Peyer's patch (tissue), 4 donors: ENCODE measurements at regions not wholly inside any gene's neighbourhood (a gene's known extent, or its start where the extent isn't known, plus 50 kb on each side); places are given as distances from the start of the nearest gene placed in this dataset.
A peak's percentile ranks its signal among the peaks of the same experiment; 100 is the strongest.

Experiments
- DNase-seq, 3 donors: peaks; one replicate each; pipeline ENCODE4 v3.0.0-alpha.2; 2017 to 2019
- H3K27ac ChIP-seq, 4 donors: fragments of 200-600 bp; sonication (generic); one replicate each; pipeline ENCODE4 v1.5.1; 2016 to 2019
- H3K27me3 ChIP-seq, 2 donors: fragments of 200-600 bp; sonication (generic); one replicate each; pipeline ENCODE4 v1.5.1; 2019
- H3K36me3 ChIP-seq, 3 donors: fragments of 200-600 bp; sonication (generic); one replicate each; pipeline ENCODE4 v1.5.1; 2016 to 2019
- H3K4me1 ChIP-seq, 4 donors: fragments of 200-600 bp; sonication (generic); one replicate each; pipeline ENCODE4 v1.5.1; 2016 to 2019
- H3K4me3 ChIP-seq, 4 donors: fragments of 200-600 bp; sonication (generic); 1 replicate in 3 of 4; 2 replicates in 1 of 4; pipeline ENCODE4 v1.5.1; 2016 to 2019; ENCODE audit warnings: mild to moderate bottlenecking in 1 of 4
- H3K9me3 ChIP-seq, 4 donors: fragments of 200-600 bp; sonication (generic); one replicate each; pipeline ENCODE4 v1.5.1; 2016 to 2019; ENCODE audit warnings: mild to moderate bottlenecking in 1 of 4
- POLR2A ChIP-seq, 2 donors: fragments of 450-650 bp; IDR thresholded peaks; one replicate each; pipeline ENCODE4 v1.5.1; 2017; ENCODE audit warnings: antibody characterized with exemption in 2 of 2, mild to moderate bottlenecking in 2 of 2, moderate library complexity in 2 of 2
- TF ChIP-seq, protein P1 (sequence below), 6 experiments: fragments of 450-650 bp in 4 of 6; fragments of 200-600 bp in 2 of 6; sonication (generic) in 1 of 6; IDR thresholded peaks; one replicate each; pipeline ENCODE4 v1.5.1; 2017 to 2019; ENCODE audit warnings: antibody characterized with exemption in 6 of 6, mild to moderate bottlenecking in 3 of 6, moderate library complexity in 1 of 6

DNA sequence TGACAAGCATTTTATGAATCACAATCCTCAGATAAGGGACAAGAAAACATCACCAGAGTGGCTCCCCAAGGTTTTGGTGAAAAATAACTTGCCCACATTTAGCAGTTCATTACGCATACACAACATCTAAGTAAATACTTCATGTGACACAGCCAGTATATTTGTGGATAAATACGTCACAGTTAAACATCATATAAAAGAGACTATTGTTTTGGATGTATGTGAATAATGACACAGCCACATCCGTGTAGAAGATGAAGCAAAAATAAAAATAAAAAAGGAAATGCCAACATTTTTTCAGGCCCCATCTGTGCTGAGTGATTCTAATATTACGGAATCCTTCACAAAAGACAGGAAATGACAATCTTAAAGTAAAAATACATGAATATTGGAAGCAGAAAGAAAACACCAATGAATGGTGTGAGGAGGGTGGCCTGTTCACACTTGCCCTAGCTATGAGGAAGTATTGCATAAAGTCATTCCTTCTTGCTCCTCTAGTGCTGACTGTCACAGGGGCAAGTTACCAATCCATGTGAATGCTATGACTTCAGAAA, 457.1 kb downstream of the KLF12 start:
- TF ChIP-seq, protein P1, sequence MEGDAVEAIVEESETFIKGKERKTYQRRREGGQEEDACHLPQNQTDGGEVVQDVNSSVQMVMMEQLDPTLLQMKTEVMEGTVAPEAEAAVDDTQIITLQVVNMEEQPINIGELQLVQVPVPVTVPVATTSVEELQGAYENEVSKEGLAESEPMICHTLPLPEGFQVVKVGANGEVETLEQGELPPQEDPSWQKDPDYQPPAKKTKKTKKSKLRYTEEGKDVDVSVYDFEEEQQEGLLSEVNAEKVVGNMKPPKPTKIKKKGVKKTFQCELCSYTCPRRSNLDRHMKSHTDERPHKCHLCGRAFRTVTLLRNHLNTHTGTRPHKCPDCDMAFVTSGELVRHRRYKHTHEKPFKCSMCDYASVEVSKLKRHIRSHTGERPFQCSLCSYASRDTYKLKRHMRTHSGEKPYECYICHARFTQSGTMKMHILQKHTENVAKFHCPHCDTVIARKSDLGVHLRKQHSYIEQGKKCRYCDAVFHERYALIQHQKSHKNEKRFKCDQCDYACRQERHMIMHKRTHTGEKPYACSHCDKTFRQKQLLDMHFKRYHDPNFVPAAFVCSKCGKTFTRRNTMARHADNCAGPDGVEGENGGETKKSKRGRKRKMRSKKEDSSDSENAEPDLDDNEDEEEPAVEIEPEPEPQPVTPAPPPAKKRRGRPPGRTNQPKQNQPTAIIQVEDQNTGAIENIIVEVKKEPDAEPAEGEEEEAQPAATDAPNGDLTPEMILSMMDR (IDR thresholded peaks at IDR 0.05): peak in 2 of 6 experiments; percentile 4 to 13
- TF ChIP-seq POLR2A (IDR thresholded peaks at IDR 0.05): no peak
- Histone ChIP-seq H3K4me3 (no peak overlapping the region), H3K9me3 (no peaks in the 10 kb centered on the region), H3K36me3 (no peaks in the 10 kb centered on the region), H3K27ac (peak overlapping the region in 2 of 4 donors; percentile 53 to 75), H3K4me1 (peaks cover 0 to 14% (median 0%) of the 10 kb centered on the region in 4 donors), H3K27me3 (no peaks in the 10 kb centered on the region)
- DNase-seq: no peak

DNA sequence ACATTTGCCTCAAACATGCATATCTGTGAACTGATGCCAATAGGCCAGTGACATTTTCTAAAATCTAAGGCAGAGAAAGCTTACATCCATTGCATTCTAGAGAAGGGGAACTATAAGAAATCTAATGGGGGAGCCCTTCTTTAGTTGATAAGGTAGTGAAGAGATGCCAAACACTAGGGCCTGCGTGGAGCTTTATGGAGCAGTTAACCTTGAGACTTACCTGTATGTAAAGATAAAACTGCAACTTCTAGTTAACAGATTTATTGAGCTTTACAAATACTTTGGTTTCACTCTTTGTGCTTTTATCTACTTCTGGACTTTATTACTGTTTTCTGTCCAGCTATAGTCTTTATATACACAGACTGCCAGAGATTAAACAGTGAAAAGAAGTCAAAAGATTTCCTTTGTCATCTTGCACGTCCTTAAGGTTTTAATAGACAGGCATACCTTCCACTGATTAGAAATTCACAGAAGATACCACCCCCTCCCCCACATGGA, 457.6 kb downstream of the KLF12 start:
- DNase-seq: no peak
- TF ChIP-seq, protein P1 (IDR thresholded peaks at IDR 0.05): no peak
- TF ChIP-seq POLR2A (IDR thresholded peaks at IDR 0.05): no peak
- Histone ChIP-seq H3K27me3 (no peaks in the 10 kb centered on the region), H3K36me3 (no peaks in the 10 kb centered on the region), H3K9me3 (no peaks in the 10 kb centered on the region), H3K4me3 (no peak overlapping the region), H3K4me1 (peaks cover 0 to 19% (median 1%) of the 10 kb centered on the region in 4 donors), H3K27ac (peak overlapping the region in 2 of 4 donors; percentile 53 to 75)

- DNase-seq: no peak
- H3K4me1 ChIP-seq: peaks cover 0 to 19% (median 2%) of the 10 kb centered on the region in 4 donors
- H3K36me3 ChIP-seq: no peaks in the 10 kb centered on the region
- H3K27ac ChIP-seq: peak overlapping the region in 2 of 4 donors; percentile 53 to 75
- TF ChIP-seq, protein P1 (IDR thresholded peaks at IDR 0.05): no peak
- TF ChIP-seq POLR2A (IDR thresholded peaks at IDR 0.05): no peak
- no peaks in the 10 kb centered on the region for H3K27me3 ChIP-seq
- H3K9me3 ChIP-seq: no peaks in the 10 kb centered on the region
- no peak overlapping the region for H3K4me3 ChIP-seq
Observed at GRCh38 chr13:73675821-73676220, 458.4 kb downstream of the KLF12 start.

DNA sequence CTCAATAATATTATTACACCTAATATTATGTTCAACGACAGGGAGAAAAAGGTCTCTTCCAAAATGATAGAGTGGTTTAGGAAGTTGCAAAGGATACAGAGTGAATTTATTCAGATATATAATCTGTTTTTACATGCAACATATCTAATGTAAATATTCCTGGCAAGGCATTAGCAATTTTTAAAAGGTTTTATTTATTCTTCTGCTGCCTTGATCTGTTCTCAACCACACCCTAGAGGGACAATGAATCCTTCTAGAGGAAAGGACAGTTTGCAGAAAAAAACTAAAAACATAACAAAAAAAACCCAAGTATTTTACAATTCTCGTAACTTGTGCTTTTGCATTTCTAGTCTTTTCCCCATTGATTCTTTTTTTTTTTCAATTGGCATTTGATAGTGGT, 459.6 kb downstream of the KLF12 start:
- H3K9me3 ChIP-seq: no peaks in the 10 kb centered on the region
- peaks cover 0 to 19% (median 2%) of the 10 kb centered on the region in 4 donors for H3K4me1 ChIP-seq
- H3K4me3 ChIP-seq: no peak overlapping the region
- no peak overlapping the region for H3K27ac ChIP-seq
- DNase-seq: no peak
- no peak for TF ChIP-seq POLR2A (IDR thresholded peaks at IDR 0.05)
- TF ChIP-seq, protein P1 (IDR thresholded peaks at IDR 0.05): no peak
- H3K27me3 ChIP-seq: no peaks in the 10 kb centered on the region
- H3K36me3 ChIP-seq: no peaks in the 10 kb centered on the region

- H3K4me3 ChIP-seq: no peak overlapping the region
- no peaks in the 10 kb centered on the region for H3K36me3 ChIP-seq
- no peak for TF ChIP-seq POLR2A (IDR thresholded peaks at IDR 0.05)
- TF ChIP-seq, protein P1 (IDR thresholded peaks at IDR 0.05): no peak
- DNase-seq: peak in 1 of 3 donors; percentile 59
- peaks cover 0 to 19% (median 2%) of the 10 kb centered on the region in 4 donors for H3K4me1 ChIP-seq
- no peaks in the 10 kb centered on the region for H3K9me3 ChIP-seq
- no peaks in the 10 kb centered on the region for H3K27me3 ChIP-seq
- H3K27ac ChIP-seq: peak overlapping the region in 3 of 4 donors; percentile 21 to 73 (median 24)
Observed at GRCh38 chr13:73673931-73674330, 460.3 kb downstream of the KLF12 start.
